ENCODE measurements at regions not wholly inside any gene's neighbourhood (a gene's known extent, or its start where the extent isn't known, plus 50 kb on each side); places are given as distances from the start of the nearest gene placed in this dataset.
"Not testable (repeated sequence)": the region's sequence is repeated elsewhere in the genome, so short reads cannot be mapped to it uniquely, and the experiment has no call there.

- Mint-ChIP-seq H3K9me3 (ENCODE audit: low read depth) (no peaks in the 10 kb centered on the region), H3K36me3 (ENCODE audit: insufficient read depth) (no peaks in the 10 kb centered on the region), H3K4me1 (ENCODE audit: low read depth) (no peaks in the 10 kb centered on the region), H3K27ac (no peak overlapping the region), H3K4me3 (ENCODE audit: low read depth) (no peak overlapping the region), H3K27me3 (peaks cover 5% of the 10 kb centered on the region)
- DNase-seq (ENCODE audit: low spot score, unreplicated experiment): no peak
- no peak for TF ChIP-seq CTCF (IDR thresholded peaks at IDR 0.05; ENCODE audit: unreplicated experiment)
These were observed 51.6 kb upstream of the POMP start for GRCh38 chr13:28607187-28607955.

- Mint-ChIP-seq H3K27me3 (peaks cover 5% of the 10 kb centered on the region), H3K4me3 (ENCODE audit: low read depth) (no peak overlapping the region), H3K27ac (no peak overlapping the region), H3K4me1 (ENCODE audit: low read depth) (no peaks in the 10 kb centered on the region), H3K9me3 (ENCODE audit: low read depth) (no peaks in the 10 kb centered on the region), H3K36me3 (ENCODE audit: insufficient read depth) (no peaks in the 10 kb centered on the region)
- DNase-seq (ENCODE audit: low spot score, unreplicated experiment): no peak
- TF ChIP-seq CTCF (IDR thresholded peaks at IDR 0.05; ENCODE audit: unreplicated experiment): no peak
These were observed 52.5 kb upstream of the POMP start for GRCh38 chr13:28606466-28606865.

GRCh38 chr13:28605147-28605546 is 53.8 kb upstream of the POMP start:
- H3K27ac Mint-ChIP-seq; DNase-seq (ENCODE audit: low spot score, unreplicated experiment); H3K9me3 Mint-ChIP-seq (ENCODE audit: low read depth); H3K4me1 Mint-ChIP-seq (ENCODE audit: low read depth); H3K4me3 Mint-ChIP-seq (ENCODE audit: low read depth); H3K27me3 Mint-ChIP-seq; H3K36me3 Mint-ChIP-seq (ENCODE audit: insufficient read depth): not testable (repeated sequence)

GRCh38 chr13:28603043-28603664 is 55.8 kb upstream of the POMP start:
- Mint-ChIP-seq H3K4me1 (ENCODE audit: low read depth) (no peaks in the 10 kb centered on the region), H3K27ac (no peak overlapping the region), H3K9me3 (ENCODE audit: low read depth) (no peaks in the 10 kb centered on the region), H3K4me3 (ENCODE audit: low read depth) (no peak overlapping the region), H3K36me3 (ENCODE audit: insufficient read depth) (no peaks in the 10 kb centered on the region), H3K27me3 (peaks cover 5% of the 10 kb centered on the region)
- no peak for TF ChIP-seq CTCF (IDR thresholded peaks at IDR 0.05; ENCODE audit: unreplicated experiment)
- DNase-seq (ENCODE audit: low spot score, unreplicated experiment): no peak

- TF ChIP-seq CTCF (IDR thresholded peaks at IDR 0.05; ENCODE audit: unreplicated experiment): no peak
- Mint-ChIP-seq H3K27me3 (peaks cover 5% of the 10 kb centered on the region), H3K4me1 (ENCODE audit: low read depth) (no peaks in the 10 kb centered on the region), H3K4me3 (ENCODE audit: low read depth) (no peak overlapping the region), H3K9me3 (ENCODE audit: low read depth) (no peaks in the 10 kb centered on the region), H3K36me3 (ENCODE audit: insufficient read depth) (no peaks in the 10 kb centered on the region), H3K27ac (no peak overlapping the region)
- DNase-seq (ENCODE audit: low spot score, unreplicated experiment): no peak
These were observed 56.4 kb upstream of the POMP start for GRCh38 chr13:28602580-28602979.

GRCh38 chr13:28601581-28601980 is 57.3 kb upstream of the POMP start:
- no peak for TF ChIP-seq CTCF (IDR thresholded peaks at IDR 0.05; ENCODE audit: unreplicated experiment)
- no peaks in the 10 kb centered on the region for H3K4me1 Mint-ChIP-seq (ENCODE audit: low read depth)
- H3K27me3 Mint-ChIP-seq: peaks cover 5% of the 10 kb centered on the region
- no peaks in the 10 kb centered on the region for H3K36me3 Mint-ChIP-seq (ENCODE audit: insufficient read depth)
- H3K27ac Mint-ChIP-seq: no peak overlapping the region
- H3K4me3 Mint-ChIP-seq (ENCODE audit: low read depth): no peak overlapping the region
- DNase-seq (ENCODE audit: low spot score, unreplicated experiment): no peak
- H3K9me3 Mint-ChIP-seq (ENCODE audit: low read depth): no peaks in the 10 kb centered on the region
